HFFc6 (cell line): ENCODE measurements at regions not wholly inside any gene's neighbourhood (a gene's known extent, or its start where the extent isn't known, plus 50 kb on each side); places are given as distances from the start of the nearest gene placed in this dataset.

Experiments used
- DNase-seq: peaks from one replicate; pipeline ENCODE4 v3.0.0-alpha.2; 2018
- H3K27ac Mint-ChIP-seq: 2 replicates; pipeline ENCODE4 v1.8.0; 2020; ENCODE audit warnings: mild to moderate bottlenecking, mixed read lengths
- H3K27me3 Mint-ChIP-seq: 2 replicates; pipeline ENCODE4 v1.8.0; 2021; ENCODE audit warnings: mild to moderate bottlenecking, moderate library complexity, mixed read lengths; ENCODE audit not compliant: insufficient read depth
- H3K36me3 Mint-ChIP-seq: 2 replicates; pipeline ENCODE4 v1.8.0; 2021; ENCODE audit warnings: low read depth, mixed read lengths
- H3K4me1 Mint-ChIP-seq: 2 replicates; pipeline ENCODE4 v1.8.0; 2020; ENCODE audit warnings: low read depth, mixed read lengths
- H3K4me3 Mint-ChIP-seq: 2 replicates; pipeline ENCODE4 v1.8.0; 2020; ENCODE audit warnings: mild to moderate bottlenecking, moderate library complexity, mixed read lengths
- H3K9me3 Mint-ChIP-seq: 2 replicates; pipeline ENCODE4 v1.8.0; 2020; ENCODE audit warnings: mild to moderate bottlenecking, mixed read lengths
- CTCF ChIP-seq: fragments of 200-600 bp; sonication (generic); IDR thresholded peaks from 2 replicates; pipeline ENCODE4 v1.5.0; 2021; ENCODE audit warnings: antibody characterized with exemption, mild to moderate bottlenecking

GRCh38 chr21:43355266-43355924, 71.5 kb downstream of the SIK1 start:
- Mint-ChIP-seq H3K27me3 (peaks cover 16% of the 10 kb centered on the region), H3K4me3 (no peak overlapping the region), H3K4me1 (no peaks in the 10 kb centered on the region), H3K36me3 (no peaks in the 10 kb centered on the region), H3K9me3 (no peaks in the 10 kb centered on the region), H3K27ac (no peak overlapping the region)
- no peak for DNase-seq
- TF ChIP-seq CTCF, result no peak

GRCh38 chr21:43354666-43355065, 72.3 kb downstream of the SIK1 start:
- no peak for TF ChIP-seq CTCF
- no peak for DNase-seq
- Mint-ChIP-seq H3K9me3 (no peaks in the 10 kb centered on the region), H3K4me3 (no peak overlapping the region), H3K4me1 (no peaks in the 10 kb centered on the region), H3K27ac (no peak overlapping the region), H3K27me3 (peaks cover 16% of the 10 kb centered on the region), H3K36me3 (no peaks in the 10 kb centered on the region)

DNA sequence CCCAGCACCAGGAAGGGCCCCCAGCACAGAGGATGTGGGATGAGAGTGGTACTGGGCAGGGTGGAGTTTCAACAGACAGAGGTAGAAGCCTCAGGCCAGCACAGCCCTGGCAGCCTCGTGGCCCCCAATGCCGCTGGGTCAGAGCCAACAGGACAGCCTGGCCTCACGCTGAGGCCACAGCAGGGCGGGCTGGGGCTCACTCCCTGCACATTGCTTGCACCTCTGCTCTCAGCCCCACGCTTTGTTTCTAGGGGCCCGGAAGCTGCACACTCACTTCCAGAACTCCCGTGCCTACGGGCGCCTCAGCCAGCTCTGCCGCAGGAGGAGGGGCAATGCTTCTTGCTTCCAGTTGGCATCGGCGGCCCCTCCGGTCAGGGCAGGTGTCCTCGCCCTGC, 72.9 kb downstream of the SIK1 start:
- Mint-ChIP-seq H3K4me1 (no peaks in the 10 kb centered on the region), H3K27ac (no peak overlapping the region), H3K27me3 (peaks cover 16% of the 10 kb centered on the region), H3K9me3 (no peaks in the 10 kb centered on the region), H3K4me3 (no peak overlapping the region), H3K36me3 (no peaks in the 10 kb centered on the region)
- DNase-seq, result no peak
- TF ChIP-seq CTCF, result no peak

DNA sequence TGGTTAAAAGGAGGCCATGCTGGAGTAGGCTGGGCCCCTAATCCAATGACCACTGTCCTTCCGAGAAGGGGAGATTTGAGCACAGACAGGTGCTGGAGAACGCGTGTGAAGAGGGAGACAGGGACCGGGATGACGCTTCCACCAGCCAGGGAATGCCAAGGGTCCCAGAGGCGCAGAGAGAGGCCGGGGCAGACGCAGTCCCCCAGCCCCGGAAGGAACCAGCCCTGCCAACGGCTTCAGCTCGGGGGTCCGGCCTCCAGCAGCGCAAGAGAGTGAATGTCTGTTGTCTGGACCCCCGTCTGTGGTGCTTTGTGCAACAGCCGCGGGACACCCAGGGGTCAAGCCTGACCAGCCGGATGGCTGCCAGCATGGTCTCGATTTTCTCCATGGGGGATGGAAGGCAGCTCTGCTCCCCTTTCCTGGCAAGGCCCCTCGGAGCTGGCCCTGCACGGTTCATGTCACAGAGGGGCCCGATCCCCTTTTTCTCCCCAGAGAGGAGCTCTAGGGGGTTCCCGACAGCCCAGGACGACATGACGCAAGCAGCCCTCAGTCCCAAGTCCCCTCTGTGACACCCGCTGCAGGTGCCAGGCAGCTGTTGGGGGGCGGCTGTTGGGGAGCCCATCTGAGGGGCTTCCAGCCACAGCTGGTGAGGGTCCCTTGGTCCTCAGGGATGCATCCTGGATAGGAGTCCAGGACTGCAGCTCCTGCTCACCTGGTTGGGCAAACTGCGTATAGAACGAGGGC, 73.5 kb downstream of the SIK1 start:
- no peak for DNase-seq
- no peak overlapping the region for H3K4me3 Mint-ChIP-seq
- H3K36me3 Mint-ChIP-seq, result no peaks in the 10 kb centered on the region
- H3K4me1 Mint-ChIP-seq, result no peaks in the 10 kb centered on the region
- H3K9me3 Mint-ChIP-seq, result no peaks in the 10 kb centered on the region
- H3K27ac Mint-ChIP-seq, result no peak overlapping the region
- peaks cover 16% of the 10 kb centered on the region for H3K27me3 Mint-ChIP-seq
- no peak for TF ChIP-seq CTCF

DNA sequence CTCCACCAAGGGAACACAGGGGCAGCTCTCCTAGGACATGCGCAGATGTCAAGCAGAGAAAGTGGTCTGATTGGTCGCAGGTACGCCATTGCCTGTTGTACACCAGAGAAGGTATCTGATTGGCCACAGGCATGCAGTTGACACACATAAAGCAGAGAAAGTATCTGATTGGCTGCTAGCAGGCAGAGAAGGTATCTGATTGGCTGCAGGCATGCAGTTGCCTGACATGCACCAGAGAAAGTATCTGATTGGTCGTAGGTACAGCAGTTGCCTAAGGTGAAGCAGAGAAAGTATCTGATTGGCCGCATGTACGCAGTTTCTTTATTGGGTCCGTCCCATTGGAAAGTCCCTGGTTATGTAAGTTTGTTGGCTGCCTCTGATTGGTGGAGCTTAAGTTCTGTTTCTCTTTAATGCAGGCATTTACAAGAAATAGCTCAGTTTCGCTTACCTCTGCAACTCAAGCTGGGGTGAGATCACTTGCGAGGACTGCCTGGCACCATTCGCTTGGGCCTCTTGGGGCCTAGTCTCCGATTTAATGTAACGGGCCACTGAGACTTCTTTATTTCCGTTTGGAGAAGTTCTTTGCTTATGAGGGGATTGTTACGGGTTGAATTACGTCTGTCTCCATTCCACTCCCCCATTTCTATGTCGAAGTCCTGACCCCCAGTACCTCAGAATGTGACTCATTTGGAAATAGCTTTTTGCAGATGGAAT, 74.2 kb downstream of the SIK1 start:
- no peak for TF ChIP-seq CTCF
- H3K4me1 Mint-ChIP-seq, result no peaks in the 10 kb centered on the region
- H3K9me3 Mint-ChIP-seq, result no peaks in the 10 kb centered on the region
- no peak overlapping the region for H3K4me3 Mint-ChIP-seq
- no peak overlapping the region for H3K27ac Mint-ChIP-seq
- peaks cover 16% of the 10 kb centered on the region for H3K27me3 Mint-ChIP-seq
- no peaks in the 10 kb centered on the region for H3K36me3 Mint-ChIP-seq
- DNase-seq, result peak; percentile 22
